GDM1 (cell line): ENCODE measurements at regions not wholly inside any gene's neighbourhood (a gene's known extent, or its start where the extent isn't known, plus 50 kb on each side); places are given as distances from the start of the nearest gene placed in this dataset.
"Not testable (repeated sequence)": the region's sequence is repeated elsewhere in the genome, so short reads cannot be mapped to it uniquely, and the experiment has no call there.

Source experiments
- DNase-seq: peaks from one replicate; lab custom pipeline; 2025; lab: John Stamatoyannopoulos, UW

- no peak for DNase-seq
These were observed 154.4 kb downstream of the RAD51AP2 start for GRCh38 chr2:17363846-17364245.

GRCh38 chr2:17362956-17363355, 155.3 kb downstream of the RAD51AP2 start:
- DNase-seq = no peak

GRCh38 chr2:17355608-17356329, 162.5 kb downstream of the RAD51AP2 start:
- no peak for DNase-seq

GRCh38 chr2:17353263-17353662, 165.0 kb downstream of the RAD51AP2 start:
- no peak for DNase-seq

- DNase-seq = not testable (repeated sequence)
These were observed 175.5 kb downstream of the RAD51AP2 start for GRCh38 chr2:17342692-17343091.

GRCh38 chr2:17337507-17337906, 180.7 kb downstream of the RAD51AP2 start:
- DNase-seq = no peak

GRCh38 chr2:17336458-17336857, 181.8 kb downstream of the RAD51AP2 start:
- DNase-seq = no peak

GRCh38 chr2:17334300-17334699, 183.9 kb downstream of the RAD51AP2 start:
- no peak for DNase-seq

GRCh38 chr2:17331636-17332035, 186.6 kb downstream of the RAD51AP2 start:
- no peak for DNase-seq

- no peak for DNase-seq
These were observed 190.1 kb downstream of the RAD51AP2 start for GRCh38 chr2:17328161-17328560.

GRCh38 chr2:17327649-17328048, 190.6 kb downstream of the RAD51AP2 start:
- DNase-seq = no peak

- DNase-seq = no peak
These were observed 191.5 kb downstream of the RAD51AP2 start for GRCh38 chr2:17326717-17327116.

- DNase-seq = no peak
These were observed 194.5 kb downstream of the RAD51AP2 start for GRCh38 chr2:17323697-17324096.

- no peak for DNase-seq
These were observed 195.8 kb downstream of the RAD51AP2 start for GRCh38 chr2:17322461-17322860.

- no peak for DNase-seq
These were observed 199.2 kb downstream of the RAD51AP2 start for GRCh38 chr2:17319090-17319489.

GRCh38 chr2:17318013-17318412, 200.2 kb downstream of the RAD51AP2 start:
- no peak for DNase-seq

GRCh38 chr2:17317439-17317976, 200.7 kb downstream of the RAD51AP2 start:
- DNase-seq = no peak

GRCh38 chr2:17313261-17313660, 205.0 kb downstream of the RAD51AP2 start:
- no peak for DNase-seq

- no peak for DNase-seq
These were observed 206.3 kb downstream of the RAD51AP2 start for GRCh38 chr2:17311771-17312511.

- DNase-seq = no peak
These were observed 207.1 kb downstream of the RAD51AP2 start for GRCh38 chr2:17311106-17311619.

GRCh38 chr2:17309741-17310339, 208.4 kb downstream of the RAD51AP2 start:
- peak; percentile 36 for DNase-seq

- DNase-seq = no peak
These were observed 209.1 kb downstream of the RAD51AP2 start for GRCh38 chr2:17309181-17309580.

- DNase-seq = no peak
These were observed 211.5 kb downstream of the RAD51AP2 start for GRCh38 chr2:17306706-17307105.
